ENCODE measurements at regions not wholly inside any gene's neighbourhood (a gene's known extent, or its start where the extent isn't known, plus 50 kb on each side); places are given as distances from the start of the nearest gene placed in this dataset.

GRCh38 chrX:94524867-94525266 is 850.9 kb downstream of the FAM133A start:
- TF ChIP-seq CTCF (IDR thresholded peaks at IDR 0.05; ENCODE audit: extremely low read depth, missing control alignments): no peak
- peak; percentile 0 for DNase-seq (ENCODE audit: low spot score)

GRCh38 chrX:94545722-94546121 is 871.7 kb downstream of the FAM133A start:
- DNase-seq (ENCODE audit: low spot score): no peak
- TF ChIP-seq CTCF (IDR thresholded peaks at IDR 0.05; ENCODE audit: extremely low read depth, missing control alignments): no peak

- no peak for TF ChIP-seq CTCF (IDR thresholded peaks at IDR 0.05; ENCODE audit: extremely low read depth, missing control alignments)
- DNase-seq (ENCODE audit: low spot score): no peak
Observed at GRCh38 chrX:94551831-94552230, 877.8 kb downstream of the FAM133A start.

GRCh38 chrX:94560930-94561329 is 886.9 kb downstream of the FAM133A start:
- DNase-seq (ENCODE audit: low spot score): no peak
- no peak for TF ChIP-seq CTCF (IDR thresholded peaks at IDR 0.05; ENCODE audit: extremely low read depth, missing control alignments)

GRCh38 chrX:94576367-94577004 is 902.5 kb downstream of the FAM133A start:
- no peak for TF ChIP-seq CTCF (IDR thresholded peaks at IDR 0.05; ENCODE audit: extremely low read depth, missing control alignments)
- DNase-seq (ENCODE audit: low spot score): no peak

- DNase-seq (ENCODE audit: low spot score): no peak
- TF ChIP-seq CTCF (IDR thresholded peaks at IDR 0.05; ENCODE audit: extremely low read depth, missing control alignments): no peak
Observed at GRCh38 chrX:94600077-94600476, 926.1 kb downstream of the FAM133A start.

GRCh38 chrX:94612140-94612539 is 938.1 kb downstream of the FAM133A start:
- DNase-seq (ENCODE audit: low spot score): no peak
- no peak for TF ChIP-seq CTCF (IDR thresholded peaks at IDR 0.05; ENCODE audit: extremely low read depth, missing control alignments)
